HepG2 (cell line): ENCODE measurements at regions not wholly inside any gene's neighbourhood (a gene's known extent, or its start where the extent isn't known, plus 50 kb on each side); places are given as distances from the start of the nearest gene placed in this dataset.

ENCODE experiments used
- RAD21 ChIP-seq: fragments of 450-650 bp; formaldehyde crosslinking; IDR thresholded peaks from 2 replicates; pipeline ENCODE4 v1.5.0; 2020; ENCODE audit warnings: mild to moderate bottlenecking
- RBM39 ChIP-seq: fragments of 200-400 bp; formaldehyde crosslinking; IDR thresholded peaks from one replicate; pipeline ENCODE4 v1.6.1; 2018; ENCODE audit warnings: antibody characterized with exemption, mild to moderate bottlenecking, low read depth, low read length; ENCODE audit not compliant: poor library complexity, severe bottlenecking
- SNRNP70 ChIP-seq: fragments of 200-400 bp; formaldehyde crosslinking; IDR thresholded peaks from 2 replicates; pipeline ENCODE4 v1.6.1; 2017; ENCODE audit warnings: mild to moderate bottlenecking, low read depth, low read length, moderate library complexity
- TAF1 ChIP-seq: sonication (generic); formaldehyde crosslinking; IDR thresholded peaks from 2 replicates; pipeline ENCODE4 v1.4.0; 2020; ENCODE audit warnings: missing genetic modification reagents
- ZFP36L2 ChIP-seq: sonication (generic); formaldehyde crosslinking; IDR thresholded peaks from 2 replicates; pipeline ENCODE4 v1.4.0; 2020; ENCODE audit warnings: missing genetic modification reagents
- ZNF282 ChIP-seq: fragments of 450-650 bp; IDR thresholded peaks from 2 replicates; pipeline ENCODE4 v1.6.1; 2018; ENCODE audit not compliant: partially characterized antibody
- ZSCAN12 ChIP-seq: sonication (generic); formaldehyde crosslinking; IDR thresholded peaks from 2 replicates; pipeline ENCODE4 v1.9.0; 2021; ENCODE audit warnings: mild to moderate bottlenecking, missing genetic modification reagents
- TF ChIP-seq, protein P1 (sequence below): sonication (generic); formaldehyde crosslinking; IDR thresholded peaks from 2 replicates; pipeline ENCODE4 v1.4.0; 2020; ENCODE audit warnings: mild to moderate bottlenecking, missing genetic modification reagents
- TF ChIP-seq, protein P2 (sequence below): sonication (generic); formaldehyde crosslinking; IDR thresholded peaks from 2 replicates; pipeline ENCODE4 v1.8.1; 2023; ENCODE audit warnings: mild to moderate bottlenecking, missing genetic modification reagents, borderline replicate concordance
- TF ChIP-seq, protein P3 (sequence below): sonication (generic); formaldehyde crosslinking; IDR thresholded peaks from 2 replicates; pipeline ENCODE4 v1.8.1; 2023; ENCODE audit warnings: mild to moderate bottlenecking, missing genetic modification reagents
- TF ChIP-seq, protein P4 (sequence below): sonication (generic); formaldehyde crosslinking; IDR thresholded peaks from 2 replicates; pipeline ENCODE4 v1.4.0; 2020; ENCODE audit warnings: mild to moderate bottlenecking, low read depth, missing genetic modification reagents
- TF ChIP-seq, protein P5 (sequence below): IDR thresholded peaks from 2 replicates; pipeline ENCODE4 v1.6.1; 2016; ENCODE audit warnings: low read depth

DNA sequence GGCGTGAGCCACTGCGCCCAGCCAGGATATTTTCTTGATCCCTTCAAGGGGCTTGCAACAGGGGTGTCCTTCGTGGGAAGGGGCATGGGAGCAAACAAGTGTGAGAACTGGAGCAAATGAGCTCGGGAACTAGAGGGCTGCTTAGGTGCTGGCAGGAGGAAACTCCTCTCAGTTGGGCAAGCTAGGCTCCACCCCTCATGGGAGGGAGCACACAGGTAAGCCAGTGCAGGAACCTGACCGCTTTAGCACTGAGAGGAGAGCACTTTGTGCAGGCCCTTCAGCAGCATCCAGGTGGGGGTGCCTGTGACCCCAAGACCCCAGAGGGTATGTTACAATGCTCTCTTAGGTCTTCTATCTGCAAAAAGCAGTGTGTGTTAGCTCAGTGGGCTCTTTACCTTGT lies 755.4 kb upstream of the MDGA2 start (continued):
- TF ChIP-seq, protein P1, sequence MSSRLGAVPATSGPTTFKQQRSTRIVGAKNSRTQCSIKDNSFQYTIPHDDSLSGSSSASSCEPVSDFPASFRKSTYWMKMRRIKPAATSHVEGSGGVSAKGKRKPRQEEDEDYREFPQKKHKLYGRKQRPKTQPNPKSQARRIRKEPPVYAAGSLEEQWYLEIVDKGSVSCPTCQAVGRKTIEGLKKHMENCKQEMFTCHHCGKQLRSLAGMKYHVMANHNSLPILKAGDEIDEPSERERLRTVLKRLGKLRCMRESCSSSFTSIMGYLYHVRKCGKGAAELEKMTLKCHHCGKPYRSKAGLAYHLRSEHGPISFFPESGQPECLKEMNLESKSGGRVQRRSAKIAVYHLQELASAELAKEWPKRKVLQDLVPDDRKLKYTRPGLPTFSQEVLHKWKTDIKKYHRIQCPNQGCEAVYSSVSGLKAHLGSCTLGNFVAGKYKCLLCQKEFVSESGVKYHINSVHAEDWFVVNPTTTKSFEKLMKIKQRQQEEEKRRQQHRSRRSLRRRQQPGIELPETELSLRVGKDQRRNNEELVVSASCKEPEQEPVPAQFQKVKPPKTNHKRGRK (CRISPR knock-in tag) = no peak
- TF ChIP-seq RAD21 (CRISPR knock-in tag) = no peak
- TF ChIP-seq ZNF282 = no peak
- TF ChIP-seq, protein P2, sequence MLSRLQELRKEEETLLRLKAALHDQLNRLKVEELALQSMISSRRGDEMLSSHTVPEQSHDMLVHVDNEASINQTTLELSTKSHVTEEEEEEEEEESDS (CRISPR knock-in tag) = no peak
- no peak for TF ChIP-seq TAF1 (CRISPR knock-in tag)
- no peak for TF ChIP-seq RBM39
- TF ChIP-seq SNRNP70 = no peak
- no peak for TF ChIP-seq ZSCAN12 (CRISPR knock-in tag)
- TF ChIP-seq, protein P3, sequence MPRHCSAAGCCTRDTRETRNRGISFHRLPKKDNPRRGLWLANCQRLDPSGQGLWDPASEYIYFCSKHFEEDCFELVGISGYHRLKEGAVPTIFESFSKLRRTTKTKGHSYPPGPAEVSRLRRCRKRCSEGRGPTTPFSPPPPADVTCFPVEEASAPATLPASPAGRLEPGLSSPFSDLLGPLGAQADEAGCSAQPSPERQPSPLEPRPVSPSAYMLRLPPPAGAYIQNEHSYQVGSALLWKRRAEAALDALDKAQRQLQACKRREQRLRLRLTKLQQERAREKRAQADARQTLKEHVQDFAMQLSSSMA = no peak
- TF ChIP-seq, protein P4, sequence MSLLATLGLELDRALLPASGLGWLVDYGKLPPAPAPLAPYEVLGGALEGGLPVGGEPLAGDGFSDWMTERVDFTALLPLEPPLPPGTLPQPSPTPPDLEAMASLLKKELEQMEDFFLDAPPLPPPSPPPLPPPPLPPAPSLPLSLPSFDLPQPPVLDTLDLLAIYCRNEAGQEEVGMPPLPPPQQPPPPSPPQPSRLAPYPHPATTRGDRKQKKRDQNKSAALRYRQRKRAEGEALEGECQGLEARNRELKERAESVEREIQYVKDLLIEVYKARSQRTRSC (CRISPR knock-in tag) = no peak
- TF ChIP-seq ZFP36L2 (CRISPR knock-in tag) = no peak
- TF ChIP-seq, protein P5, sequence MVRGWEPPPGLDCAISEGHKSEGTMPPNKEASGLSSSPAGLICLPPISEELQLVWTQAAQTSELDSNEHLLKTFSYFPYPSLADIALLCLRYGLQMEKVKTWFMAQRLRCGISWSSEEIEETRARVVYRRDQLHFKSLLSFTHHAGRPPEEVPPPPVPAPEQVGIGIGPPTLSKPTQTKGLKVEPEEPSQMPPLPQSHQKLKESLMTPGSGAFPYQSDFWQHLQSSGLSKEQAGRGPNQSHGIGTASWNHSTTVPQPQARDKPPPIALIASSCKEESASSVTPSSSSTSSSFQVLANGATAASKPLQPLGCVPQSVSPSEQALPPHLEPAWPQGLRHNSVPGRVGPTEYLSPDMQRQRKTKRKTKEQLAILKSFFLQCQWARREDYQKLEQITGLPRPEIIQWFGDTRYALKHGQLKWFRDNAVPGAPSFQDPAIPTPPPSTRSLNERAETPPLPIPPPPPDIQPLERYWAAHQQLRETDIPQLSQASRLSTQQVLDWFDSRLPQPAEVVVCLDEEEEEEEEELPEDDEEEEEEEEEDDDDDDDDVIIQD = no peak
- TF ChIP-seq, all 625 proteins: peak for 0
